ENCODE measurements at regions not wholly inside any gene's neighbourhood (a gene's known extent, or its start where the extent isn't known, plus 50 kb on each side); places are given as distances from the start of the nearest gene placed in this dataset.
"Not testable (repeated sequence)": the region's sequence is repeated elsewhere in the genome, so short reads cannot be mapped to it uniquely, and the experiment has no call there.

DNA sequence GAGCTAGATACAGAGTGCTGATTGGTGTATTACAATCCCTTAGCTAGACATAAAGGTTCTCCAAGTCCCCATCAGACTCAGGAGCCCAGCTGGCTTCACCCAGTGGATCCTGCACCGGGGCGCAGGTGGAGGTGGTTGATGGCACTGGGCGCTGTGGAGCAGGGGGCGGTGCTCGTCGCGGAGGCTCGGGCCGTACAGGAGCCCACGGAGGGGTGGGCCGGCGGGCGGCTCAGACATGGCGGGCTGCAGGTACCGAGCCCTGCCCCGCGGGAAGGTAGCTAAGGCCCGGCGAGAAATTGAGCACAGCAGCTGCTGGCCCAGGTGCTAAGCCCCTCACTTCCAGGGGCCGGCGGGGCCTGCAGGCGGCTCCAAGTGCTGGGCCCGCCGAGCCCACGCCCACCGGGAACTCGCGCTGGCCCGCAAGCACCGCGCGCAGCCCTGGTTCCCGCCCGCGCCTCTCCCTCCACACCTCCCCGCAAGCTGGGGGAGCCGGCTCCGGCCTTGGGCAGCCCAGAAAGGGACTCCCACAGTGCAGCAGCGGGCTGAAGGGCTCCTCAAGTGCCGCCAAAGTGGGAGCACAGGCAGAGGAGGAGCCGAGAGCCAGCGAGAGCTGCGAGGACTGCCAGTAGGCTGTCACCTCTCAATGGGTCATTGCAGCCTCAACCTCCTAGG, 96.4 kb upstream of the MYO10 start:
- H3K9me3 ChIP-seq (replicated peaks; ENCODE audit: control insufficient read depth, insufficient read depth, low read length); FAIRE-seq; H3K79me2 ChIP-seq (ENCODE audit: control insufficient read depth, insufficient read depth, low read length); H2AFZ ChIP-seq (ENCODE audit: low read depth, low read length); H3K27ac ChIP-seq (ENCODE audit: insufficient read depth, low read depth, low read length); H3K4me1 ChIP-seq (ENCODE audit: control insufficient read depth, extremely low read depth, insufficient read depth, low read length); BruUV-seq (replicated peaks); H4K20me1 ChIP-seq (replicated peaks; ENCODE audit: control insufficient read depth, extremely low read depth, insufficient read depth, low read length); H3K27me3 ChIP-seq (ENCODE audit: control insufficient read depth in 2 of 2, insufficient read depth in 2 of 2, low read length in 2 of 2); dilution Hi-C loops (cut with MboI; ENCODE audit: extremely low pct_ligation_motif_present, low sequenced_read_pairs); H3K4me2 ChIP-seq (ENCODE audit: insufficient read depth, low read length); H3K9me1 ChIP-seq (replicated peaks; ENCODE audit: control insufficient read depth, extremely low read depth, insufficient read depth, low read length); POLR2A ChIA-PET; H3K36me3 ChIP-seq (ENCODE audit: control insufficient read depth in 2 of 2, extremely low read depth in 1 of 2, insufficient read depth in 2 of 2, low read length in 2 of 2); H3K4me3 ChIP-seq (replicated peaks in 1 of 3; ENCODE audit: insufficient read depth in 1 of 3, low read depth in 1 of 3, low read length in 3 of 3); CTCF ChIA-PET; DNase-seq (ENCODE audit: low read depth, low spot score); H3K9ac ChIP-seq (replicated peaks; ENCODE audit: extremely low read depth, insufficient read depth, low read length); intact Hi-C loops (cut with micrococcal nuclease): not testable (repeated sequence)

GRCh38 chr5:17034992-17035391, 98.9 kb upstream of the MYO10 start:
- DNase-seq (ENCODE audit: low read depth, low spot score); H4K20me1 ChIP-seq (replicated peaks; ENCODE audit: control insufficient read depth, extremely low read depth, insufficient read depth, low read length); H3K9me1 ChIP-seq (replicated peaks; ENCODE audit: control insufficient read depth, extremely low read depth, insufficient read depth, low read length); FAIRE-seq; H3K9ac ChIP-seq (replicated peaks; ENCODE audit: extremely low read depth, insufficient read depth, low read length); POLR2A ChIA-PET; H3K4me3 ChIP-seq (replicated peaks in 1 of 3; ENCODE audit: insufficient read depth in 1 of 3, low read depth in 1 of 3, low read length in 3 of 3); H3K79me2 ChIP-seq (ENCODE audit: control insufficient read depth, insufficient read depth, low read length); H3K27me3 ChIP-seq (ENCODE audit: control insufficient read depth in 2 of 2, insufficient read depth in 2 of 2, low read length in 2 of 2); BruUV-seq (replicated peaks); H2AFZ ChIP-seq (ENCODE audit: low read depth, low read length); intact Hi-C loops (cut with micrococcal nuclease); H3K4me2 ChIP-seq (ENCODE audit: insufficient read depth, low read length); H3K9me3 ChIP-seq (replicated peaks; ENCODE audit: control insufficient read depth, insufficient read depth, low read length); H3K27ac ChIP-seq (ENCODE audit: insufficient read depth, low read depth, low read length); H3K36me3 ChIP-seq (ENCODE audit: control insufficient read depth in 2 of 2, extremely low read depth in 1 of 2, insufficient read depth in 2 of 2, low read length in 2 of 2); dilution Hi-C loops (cut with MboI; ENCODE audit: extremely low pct_ligation_motif_present, low sequenced_read_pairs): not testable (repeated sequence)
- CTCF ChIA-PET = interaction anchor here (1.5 kb wide), 1 partner anchor 28 kb away, joined by 3 read pairs; no protein-coding TSS in a partner anchor
- peaks cover 19% of the 10 kb centered on the region for H3K4me1 ChIP-seq (ENCODE audit: control insufficient read depth, extremely low read depth, insufficient read depth, low read length)

All from endothelial cell of umbilical vein (primary cell).